ENCODE measurements at regions not wholly inside any gene's neighbourhood (a gene's known extent, or its start where the extent isn't known, plus 50 kb on each side); places are given as distances from the start of the nearest gene placed in this dataset.

DNA sequence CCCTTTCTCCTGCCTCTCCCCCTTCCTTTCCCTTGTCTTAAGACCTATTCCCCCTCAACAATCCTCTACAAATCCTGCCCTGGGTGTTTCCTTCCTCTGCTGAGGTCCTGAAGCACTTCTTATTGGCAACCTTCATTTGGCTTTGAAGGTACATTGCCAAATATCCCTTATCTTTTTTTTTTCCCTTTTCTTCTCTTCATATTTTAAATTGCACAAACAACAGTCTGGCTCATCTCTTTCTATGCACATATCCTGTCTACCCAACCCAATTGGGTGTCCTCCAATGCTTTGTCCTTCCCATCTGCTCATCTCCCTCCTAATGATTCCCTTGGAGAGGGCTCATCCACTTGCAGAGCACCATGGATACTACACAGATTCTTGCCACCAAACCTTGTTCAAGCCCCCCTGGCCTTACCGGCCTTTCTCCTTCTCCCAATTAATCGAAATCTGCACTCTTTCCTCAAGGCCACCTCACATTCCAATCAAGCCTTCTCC lies 537.9 kb upstream of the JARID2 start:
- no peaks in the 10 kb centered on the region for H3K36me3 ChIP-seq (ENCODE audit: control insufficient read depth in 2 of 2, insufficient read depth in 2 of 2, low read length in 1 of 2)
- H3K27me3 ChIP-seq (replicated peaks in 1 of 2; ENCODE audit: control insufficient read depth in 2 of 2, insufficient read depth in 2 of 2, low read length in 1 of 2) = no peaks in the 10 kb centered on the region; a peak in 2 of 4 replicates
- POLR2A ChIA-PET = no interaction called here
- H3K4me2 ChIP-seq (ENCODE audit: control insufficient read depth, insufficient read depth) = no peak overlapping the region
- FAIRE-seq (no peak), DNase-seq (ENCODE audit: low read depth, low spot score) (no peak), ATAC-seq (no peak)
- H2AFZ ChIP-seq (ENCODE audit: control insufficient read depth, low read depth, low read length) = no peak overlapping the region
- H3K9ac ChIP-seq (ENCODE audit: control insufficient read depth, insufficient read depth, low read length) = no peak overlapping the region
- H3K4me1 ChIP-seq (ENCODE audit: control insufficient read depth, insufficient read depth, low read length) = no peaks in the 10 kb centered on the region
- intact Hi-C loops (cut with micrococcal nuclease; ENCODE audit: unreplicated experiment) = no loop called here
- no peak overlapping the region for H3K4me3 ChIP-seq
- no peaks in the 10 kb centered on the region for H3K9me3 ChIP-seq (replicated peaks; ENCODE audit: control insufficient read depth, insufficient read depth, low read length)
- SMC1A ChIA-PET (ENCODE audit: uncharacterized antibody, unreplicated experiment) = no interaction called here
- H3K79me2 ChIP-seq (ENCODE audit: control insufficient read depth, insufficient read depth, low read length) = no peaks in the 10 kb centered on the region
- H3K27ac ChIP-seq (ENCODE audit: control insufficient read depth, insufficient read depth) = no peak overlapping the region
- in situ Hi-C loops (cut with MboI) = no loop called here
- no peaks in the 10 kb centered on the region; the same call in 1 of the 2 replicates for H4K20me1 ChIP-seq (ENCODE audit: control insufficient read depth, insufficient read depth)
- CTCF ChIA-PET = interaction anchor here (1.0 to 1.2 kb wide), 3 partner anchors 110 to 497 kb away, joined by 3 read pairs; no protein-coding TSS in a partner anchor
- WGBS (ENCODE audit: insufficient coverage, insufficient replicate concordance, low lambda C conversion rate, missing lambda C conversion rate) = 78% methylated on average over 2 of the region's 2 CpGs
- no TSS peak for BruUV-seq (replicated peaks)
- RAD21 ChIA-PET (ENCODE audit: unreplicated experiment) = no interaction called here
- TF ChIP-seq, protein P1, sequence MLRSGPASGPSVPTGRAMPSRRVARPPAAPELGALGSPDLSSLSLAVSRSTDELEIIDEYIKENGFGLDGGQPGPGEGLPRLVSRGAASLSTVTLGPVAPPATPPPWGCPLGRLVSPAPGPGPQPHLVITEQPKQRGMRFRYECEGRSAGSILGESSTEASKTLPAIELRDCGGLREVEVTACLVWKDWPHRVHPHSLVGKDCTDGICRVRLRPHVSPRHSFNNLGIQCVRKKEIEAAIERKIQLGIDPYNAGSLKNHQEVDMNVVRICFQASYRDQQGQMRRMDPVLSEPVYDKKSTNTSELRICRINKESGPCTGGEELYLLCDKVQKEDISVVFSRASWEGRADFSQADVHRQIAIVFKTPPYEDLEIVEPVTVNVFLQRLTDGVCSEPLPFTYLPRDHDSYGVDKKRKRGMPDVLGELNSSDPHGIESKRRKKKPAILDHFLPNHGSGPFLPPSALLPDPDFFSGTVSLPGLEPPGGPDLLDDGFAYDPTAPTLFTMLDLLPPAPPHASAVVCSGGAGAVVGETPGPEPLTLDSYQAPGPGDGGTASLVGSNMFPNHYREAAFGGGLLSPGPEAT (IDR thresholded peaks at IDR 0.05; ENCODE audit: low read depth) = no peak
- TF ChIP-seq ZNF217 (IDR thresholded peaks at IDR 0.05) = no peak
- TF ChIP-seq EP300 (IDR thresholded peaks at IDR 0.05; ENCODE audit: borderline replicate concordance in 1 of 2, control insufficient read depth in 1 of 2, low read depth in 2 of 2, low read length in 2 of 2) = no peak
- TF ChIP-seq, protein P2, sequence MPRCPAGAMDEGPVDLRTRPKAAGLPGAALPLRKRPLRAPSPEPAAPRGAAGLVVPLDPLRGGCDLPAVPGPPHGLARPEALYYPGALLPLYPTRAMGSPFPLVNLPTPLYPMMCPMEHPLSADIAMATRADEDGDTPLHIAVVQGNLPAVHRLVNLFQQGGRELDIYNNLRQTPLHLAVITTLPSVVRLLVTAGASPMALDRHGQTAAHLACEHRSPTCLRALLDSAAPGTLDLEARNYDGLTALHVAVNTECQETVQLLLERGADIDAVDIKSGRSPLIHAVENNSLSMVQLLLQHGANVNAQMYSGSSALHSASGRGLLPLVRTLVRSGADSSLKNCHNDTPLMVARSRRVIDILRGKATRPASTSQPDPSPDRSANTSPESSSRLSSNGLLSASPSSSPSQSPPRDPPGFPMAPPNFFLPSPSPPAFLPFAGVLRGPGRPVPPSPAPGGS (IDR thresholded peaks at IDR 0.05; ENCODE audit: borderline replicate concordance, insufficient read depth, low read depth, low read length, poor library complexity, severe bottlenecking) = no peak
- TF ChIP-seq ESRRA (IDR thresholded peaks at IDR 0.05; ENCODE audit: low read length) = no peak
- no peak for TF ChIP-seq TCF3 (IDR thresholded peaks at IDR 0.05; ENCODE audit: borderline replicate concordance, insufficient read depth, low read depth, low read length)
- TF ChIP-seq MTA3 (IDR thresholded peaks at IDR 0.05; ENCODE audit: borderline replicate concordance, low read length) = no peak
- TF ChIP-seq, protein P3, sequence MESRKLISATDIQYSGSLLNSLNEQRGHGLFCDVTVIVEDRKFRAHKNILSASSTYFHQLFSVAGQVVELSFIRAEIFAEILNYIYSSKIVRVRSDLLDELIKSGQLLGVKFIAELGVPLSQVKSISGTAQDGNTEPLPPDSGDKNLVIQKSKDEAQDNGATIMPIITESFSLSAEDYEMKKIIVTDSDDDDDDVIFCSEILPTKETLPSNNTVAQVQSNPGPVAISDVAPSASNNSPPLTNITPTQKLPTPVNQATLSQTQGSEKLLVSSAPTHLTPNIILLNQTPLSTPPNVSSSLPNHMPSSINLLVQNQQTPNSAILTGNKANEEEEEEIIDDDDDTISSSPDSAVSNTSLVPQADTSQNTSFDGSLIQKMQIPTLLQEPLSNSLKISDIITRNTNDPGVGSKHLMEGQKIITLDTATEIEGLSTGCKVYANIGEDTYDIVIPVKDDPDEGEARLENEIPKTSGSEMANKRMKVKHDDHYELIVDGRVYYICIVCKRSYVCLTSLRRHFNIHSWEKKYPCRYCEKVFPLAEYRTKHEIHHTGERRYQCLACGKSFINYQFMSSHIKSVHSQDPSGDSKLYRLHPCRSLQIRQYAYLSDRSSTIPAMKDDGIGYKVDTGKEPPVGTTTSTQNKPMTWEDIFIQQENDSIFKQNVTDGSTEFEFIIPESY (IDR thresholded peaks at IDR 0.05) = no peak
- TF ChIP-seq SREBF1 (IDR thresholded peaks at IDR 0.05; ENCODE audit: low read length) = no peak
- TF ChIP-seq CBX3 (IDR thresholded peaks at IDR 0.05; ENCODE audit: borderline replicate concordance, low read depth) = no peak
- TF ChIP-seq, protein P4, sequence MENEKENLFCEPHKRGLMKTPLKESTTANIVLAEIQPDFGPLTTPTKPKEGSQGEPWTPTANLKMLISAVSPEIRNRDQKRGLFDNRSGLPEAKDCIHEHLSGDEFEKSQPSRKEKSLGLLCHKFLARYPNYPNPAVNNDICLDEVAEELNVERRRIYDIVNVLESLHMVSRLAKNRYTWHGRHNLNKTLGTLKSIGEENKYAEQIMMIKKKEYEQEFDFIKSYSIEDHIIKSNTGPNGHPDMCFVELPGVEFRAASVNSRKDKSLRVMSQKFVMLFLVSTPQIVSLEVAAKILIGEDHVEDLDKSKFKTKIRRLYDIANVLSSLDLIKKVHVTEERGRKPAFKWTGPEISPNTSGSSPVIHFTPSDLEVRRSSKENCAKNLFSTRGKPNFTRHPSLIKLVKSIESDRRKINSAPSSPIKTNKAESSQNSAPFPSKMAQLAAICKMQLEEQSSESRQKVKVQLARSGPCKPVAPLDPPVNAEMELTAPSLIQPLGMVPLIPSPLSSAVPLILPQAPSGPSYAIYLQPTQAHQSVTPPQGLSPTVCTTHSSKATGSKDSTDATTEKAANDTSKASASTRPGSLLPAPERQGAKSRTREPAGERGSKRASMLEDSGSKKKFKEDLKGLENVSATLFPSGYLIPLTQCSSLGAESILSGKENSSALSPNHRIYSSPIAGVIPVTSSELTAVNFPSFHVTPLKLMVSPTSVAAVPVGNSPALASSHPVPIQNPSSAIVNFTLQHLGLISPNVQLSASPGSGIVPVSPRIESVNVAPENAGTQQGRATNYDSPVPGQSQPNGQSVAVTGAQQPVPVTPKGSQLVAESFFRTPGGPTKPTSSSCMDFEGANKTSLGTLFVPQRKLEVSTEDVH (IDR thresholded peaks at IDR 0.05; ENCODE audit: low read depth, partially characterized antibody) = no peak
- TF ChIP-seq MEF2A (IDR thresholded peaks at IDR 0.05; ENCODE audit: insufficient read depth, low read depth, low read length) = no peak
- TF ChIP-seq, protein P5, sequence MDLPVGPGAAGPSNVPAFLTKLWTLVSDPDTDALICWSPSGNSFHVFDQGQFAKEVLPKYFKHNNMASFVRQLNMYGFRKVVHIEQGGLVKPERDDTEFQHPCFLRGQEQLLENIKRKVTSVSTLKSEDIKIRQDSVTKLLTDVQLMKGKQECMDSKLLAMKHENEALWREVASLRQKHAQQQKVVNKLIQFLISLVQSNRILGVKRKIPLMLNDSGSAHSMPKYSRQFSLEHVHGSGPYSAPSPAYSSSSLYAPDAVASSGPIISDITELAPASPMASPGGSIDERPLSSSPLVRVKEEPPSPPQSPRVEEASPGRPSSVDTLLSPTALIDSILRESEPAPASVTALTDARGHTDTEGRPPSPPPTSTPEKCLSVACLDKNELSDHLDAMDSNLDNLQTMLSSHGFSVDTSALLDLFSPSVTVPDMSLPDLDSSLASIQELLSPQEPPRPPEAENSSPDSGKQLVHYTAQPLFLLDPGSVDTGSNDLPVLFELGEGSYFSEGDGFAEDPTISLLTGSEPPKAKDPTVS (IDR thresholded peaks at IDR 0.05; ENCODE audit: low read depth, low read length) = no peak
- TF ChIP-seq NR2F1 (conservative IDR thresholded peaks at IDR 0.05) = no peak
- TF ChIP-seq POU2F2 (IDR thresholded peaks at IDR 0.05; ENCODE audit: borderline replicate concordance, low read depth, low read length) = no peak

All from GM12878 (cell line).